ENCODE measurements at regions not wholly inside any gene's neighbourhood (a gene's known extent, or its start where the extent isn't known, plus 50 kb on each side); places are given as distances from the start of the nearest gene placed in this dataset.
"Not testable (repeated sequence)": the region's sequence is repeated elsewhere in the genome, so short reads cannot be mapped to it uniquely, and the experiment has no call there.

DNA sequence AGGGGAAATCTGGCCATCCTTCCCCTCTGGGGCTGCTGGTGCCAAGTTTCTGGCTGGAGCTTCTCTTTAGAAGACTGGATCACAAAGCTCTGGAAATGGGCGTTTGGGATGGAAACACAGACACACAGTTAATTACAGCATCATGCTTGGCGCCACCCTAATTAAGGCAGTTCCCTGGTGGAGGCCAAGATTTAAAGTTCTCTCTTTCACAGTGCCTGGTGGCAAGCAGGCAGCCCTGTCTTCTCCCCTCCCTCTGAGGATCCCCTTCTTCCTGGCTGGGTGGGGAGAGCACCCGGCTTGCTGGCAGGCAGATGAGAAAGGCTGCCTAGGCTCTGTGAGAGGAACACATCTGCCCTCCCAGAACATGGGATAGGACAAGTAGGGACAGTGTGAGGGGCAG is 59.0 kb upstream of the NKD1 start:
- no peak for DNase-seq (ENCODE audit: low read depth)
- TF ChIP-seq, protein P1, sequence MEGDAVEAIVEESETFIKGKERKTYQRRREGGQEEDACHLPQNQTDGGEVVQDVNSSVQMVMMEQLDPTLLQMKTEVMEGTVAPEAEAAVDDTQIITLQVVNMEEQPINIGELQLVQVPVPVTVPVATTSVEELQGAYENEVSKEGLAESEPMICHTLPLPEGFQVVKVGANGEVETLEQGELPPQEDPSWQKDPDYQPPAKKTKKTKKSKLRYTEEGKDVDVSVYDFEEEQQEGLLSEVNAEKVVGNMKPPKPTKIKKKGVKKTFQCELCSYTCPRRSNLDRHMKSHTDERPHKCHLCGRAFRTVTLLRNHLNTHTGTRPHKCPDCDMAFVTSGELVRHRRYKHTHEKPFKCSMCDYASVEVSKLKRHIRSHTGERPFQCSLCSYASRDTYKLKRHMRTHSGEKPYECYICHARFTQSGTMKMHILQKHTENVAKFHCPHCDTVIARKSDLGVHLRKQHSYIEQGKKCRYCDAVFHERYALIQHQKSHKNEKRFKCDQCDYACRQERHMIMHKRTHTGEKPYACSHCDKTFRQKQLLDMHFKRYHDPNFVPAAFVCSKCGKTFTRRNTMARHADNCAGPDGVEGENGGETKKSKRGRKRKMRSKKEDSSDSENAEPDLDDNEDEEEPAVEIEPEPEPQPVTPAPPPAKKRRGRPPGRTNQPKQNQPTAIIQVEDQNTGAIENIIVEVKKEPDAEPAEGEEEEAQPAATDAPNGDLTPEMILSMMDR (IDR thresholded peaks at IDR 0.05; ENCODE audit: control insufficient read depth, extremely low read depth, insufficient read depth), result no peak
- H3K4me3 ChIP-seq (ENCODE audit: low read depth, low read length), result no peak overlapping the region

DNA sequence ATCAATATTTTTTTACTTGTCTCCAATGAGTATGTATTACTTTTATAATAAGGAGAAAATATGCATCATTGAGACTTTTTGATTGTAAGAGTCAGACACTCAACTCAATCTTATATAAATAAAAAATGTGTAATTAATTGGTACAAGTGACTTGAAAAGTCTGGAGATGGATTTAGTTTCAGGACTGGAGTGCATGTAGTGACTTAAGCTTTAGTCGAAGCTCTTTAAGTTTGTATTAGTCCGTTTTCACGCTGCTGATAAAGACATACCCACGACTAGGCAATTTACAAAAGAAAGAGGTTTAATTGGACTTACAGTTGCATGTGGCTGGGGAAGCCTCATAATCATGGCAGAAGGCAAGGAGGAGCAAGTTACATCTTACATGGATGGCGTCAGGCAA is 60.7 kb upstream of the NKD1 start:
- no peak for DNase-seq (ENCODE audit: low read depth)
- H3K4me3 ChIP-seq (ENCODE audit: low read depth, low read length), result no peak overlapping the region
- TF ChIP-seq, protein P1 (IDR thresholded peaks at IDR 0.05; ENCODE audit: control insufficient read depth, extremely low read depth, insufficient read depth), result no peak

DNA sequence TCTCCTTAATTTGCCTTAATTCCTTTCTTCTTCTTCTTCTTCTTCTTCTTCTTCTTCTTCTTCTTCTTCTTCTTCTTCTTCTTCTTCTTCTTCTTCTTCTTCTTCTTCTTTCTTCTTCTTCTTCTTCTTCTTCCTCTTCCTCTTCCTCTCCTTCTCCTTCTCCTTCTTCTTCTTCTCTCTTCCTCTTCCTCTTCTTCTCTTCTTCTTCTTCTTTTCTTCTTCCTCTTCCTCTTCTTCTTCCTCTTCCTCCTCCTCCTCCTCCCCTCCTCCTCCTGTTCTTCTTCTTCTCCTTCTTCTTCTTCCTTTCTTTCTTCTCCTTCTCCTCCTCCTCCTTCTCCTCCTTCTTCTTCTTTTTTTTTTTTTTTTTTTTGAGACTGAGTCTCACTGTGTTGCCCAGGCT is 62.0 kb upstream of the NKD1 start:
- DNase-seq (ENCODE audit: low read depth); H3K4me3 ChIP-seq (ENCODE audit: low read depth, low read length): not testable (repeated sequence)

DNA sequence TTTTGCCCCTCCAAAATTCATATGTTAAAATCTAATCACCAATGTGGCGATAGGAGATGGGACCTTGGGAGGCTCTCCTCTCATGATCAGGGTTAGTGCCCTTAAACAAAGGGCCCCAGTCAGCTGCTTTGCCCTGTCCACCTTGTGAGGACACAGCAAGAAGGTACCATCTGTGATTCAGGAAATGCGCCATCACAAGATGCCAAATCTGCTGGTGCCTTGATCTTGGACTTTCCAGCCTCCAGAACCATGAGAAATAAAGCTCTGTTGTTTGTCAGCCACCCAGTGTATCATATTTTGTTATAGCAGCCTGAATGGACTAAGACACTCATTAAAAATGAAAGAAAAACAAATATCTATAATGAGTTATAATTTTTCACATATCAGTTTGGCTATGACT is 63.0 kb upstream of the NKD1 start:
- TF ChIP-seq, protein P1 (IDR thresholded peaks at IDR 0.05; ENCODE audit: control insufficient read depth, extremely low read depth, insufficient read depth), result no peak

GRCh38 chr16:50482271-50482670 is 65.9 kb upstream of the NKD1 start:
- H3K4me3 ChIP-seq (ENCODE audit: low read depth, low read length), result no peak overlapping the region
- no peak for DNase-seq (ENCODE audit: low read depth)
- TF ChIP-seq, protein P1 (IDR thresholded peaks at IDR 0.05; ENCODE audit: control insufficient read depth, extremely low read depth, insufficient read depth), result no peak

More for the DNA sequence above, 63.0 kb upstream of the NKD1 start:
- no peak overlapping the region for H3K4me3 ChIP-seq (ENCODE audit: low read depth, low read length)
- DNase-seq (ENCODE audit: low read depth), result no peak

- no peak for DNase-seq (ENCODE audit: low read depth)
- H3K4me3 ChIP-seq (ENCODE audit: low read depth, low read length), result no peak overlapping the region
- TF ChIP-seq, protein P1 (IDR thresholded peaks at IDR 0.05; ENCODE audit: control insufficient read depth, extremely low read depth, insufficient read depth), result no peak
These were observed 68.0 kb upstream of the NKD1 start for GRCh38 chr16:50480206-50480605.

- no peak overlapping the region for H3K4me3 ChIP-seq (ENCODE audit: low read depth, low read length)
- no peak for DNase-seq (ENCODE audit: low read depth)
- TF ChIP-seq, protein P1 (IDR thresholded peaks at IDR 0.05; ENCODE audit: control insufficient read depth, extremely low read depth, insufficient read depth), result no peak
These were observed 68.4 kb upstream of the NKD1 start for GRCh38 chr16:50479771-50480170.

DNA sequence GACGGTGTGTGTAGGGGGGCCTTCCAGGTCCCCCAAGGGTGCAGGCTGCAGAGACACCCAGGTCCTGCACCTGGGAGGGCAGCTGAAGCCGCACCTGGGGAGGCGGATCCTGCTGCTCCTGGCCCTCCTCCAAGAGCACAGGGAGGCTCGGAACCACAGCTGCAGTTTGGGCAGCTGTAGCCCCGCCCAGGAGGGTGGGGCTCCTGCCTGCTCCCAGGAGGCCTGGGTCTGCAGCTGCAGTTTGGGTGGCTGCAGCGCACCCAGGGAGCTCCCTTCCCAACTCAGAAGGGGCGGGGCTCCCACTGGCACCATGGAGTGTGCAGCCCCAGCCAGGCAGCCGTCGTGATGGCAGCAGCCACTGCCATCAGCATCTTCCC is 69.4 kb upstream of the NKD1 start:
- TF ChIP-seq, protein P1 (IDR thresholded peaks at IDR 0.05; ENCODE audit: control insufficient read depth, extremely low read depth, insufficient read depth), result no peak
- DNase-seq (ENCODE audit: low read depth), result no peak
- no peak overlapping the region for H3K4me3 ChIP-seq (ENCODE audit: low read depth, low read length)

Data from LNCaP clone FGC (cell line).